ENCODE measurements at regions not wholly inside any gene's neighbourhood (a gene's known extent, or its start where the extent isn't known, plus 50 kb on each side); places are given as distances from the start of the nearest gene placed in this dataset.

- CTCF ChIA-PET = interaction anchor here (0.7 to 1.2 kb wide), 2 partner anchors 12 to 333 kb away, joined by 3 to 4 read pairs; no protein-coding TSS in a partner anchor
- no peak for TF ChIP-seq CTCF (conservative IDR thresholded peaks at IDR 0.05; ENCODE audit: low read depth)
Observed at GRCh38 chr10:29107866-29108498, 180.9 kb upstream of the LYZL1 start.

GRCh38 chr10:29109707-29110571 lies 178.9 kb upstream of the LYZL1 start:
- no peak for DNase-seq (ENCODE audit: low spot score)
- TF ChIP-seq CTCF (conservative IDR thresholded peaks at IDR 0.05; ENCODE audit: low read depth) = no peak
- no peak overlapping the region for H3K27ac ChIP-seq
- POLR2A ChIA-PET (ENCODE audit: low non-redundant PET) = no interaction called here
- CTCF ChIA-PET = no interaction called here

More at GRCh38 chr10:29107866-29108498, 180.9 kb upstream of the LYZL1 start:
- POLR2A ChIA-PET (ENCODE audit: low non-redundant PET) = no interaction called here
- DNase-seq (ENCODE audit: low spot score) = no peak
- H3K27ac ChIP-seq = no peak overlapping the region

GRCh38 chr10:29112827-29113615 lies 175.8 kb upstream of the LYZL1 start:
- H3K27ac ChIP-seq = no peak overlapping the region
- TF ChIP-seq CTCF (conservative IDR thresholded peaks at IDR 0.05; ENCODE audit: low read depth) = no peak
- no peak for DNase-seq (ENCODE audit: low spot score)
- CTCF ChIA-PET = interaction anchor here (0.6 to 0.8 kb wide), 2 partner anchors 41 to 449 kb away, joined by 3 read pairs; no protein-coding TSS in a partner anchor
- POLR2A ChIA-PET (ENCODE audit: low non-redundant PET) = no interaction called here

- H3K27ac ChIP-seq = no peak overlapping the region
- no peak for TF ChIP-seq CTCF (conservative IDR thresholded peaks at IDR 0.05; ENCODE audit: low read depth)
- POLR2A ChIA-PET (ENCODE audit: low non-redundant PET) = no interaction called here
- CTCF ChIA-PET = interaction anchor here (0.6 to 0.8 kb wide), 2 partner anchors 42 to 449 kb away, joined by 3 read pairs; no protein-coding TSS in a partner anchor
- no peak for DNase-seq (ENCODE audit: low spot score)
Observed at GRCh38 chr10:29113616-29113945, 175.3 kb upstream of the LYZL1 start.

- ChIA-PET POLR2A (ENCODE audit: low non-redundant PET) (no interaction called here), CTCF (no interaction called here)
- DNase-seq (ENCODE audit: low spot score) = no peak
- H3K27ac ChIP-seq = no peak overlapping the region
- TF ChIP-seq CTCF (conservative IDR thresholded peaks at IDR 0.05; ENCODE audit: low read depth) = no peak
Observed at GRCh38 chr10:29114141-29114540, 174.7 kb upstream of the LYZL1 start.

GRCh38 chr10:29117781-29118180 lies 171.1 kb upstream of the LYZL1 start:
- H3K27ac ChIP-seq = no peak overlapping the region
- no peak for TF ChIP-seq CTCF (conservative IDR thresholded peaks at IDR 0.05; ENCODE audit: low read depth)
- no peak for DNase-seq (ENCODE audit: low spot score)
- POLR2A ChIA-PET (ENCODE audit: low non-redundant PET) = no interaction called here
- CTCF ChIA-PET = no interaction called here
